ENCODE measurements at regions not wholly inside any gene's neighbourhood (a gene's known extent, or its start where the extent isn't known, plus 50 kb on each side); places are given as distances from the start of the nearest gene placed in this dataset.
"Not testable (repeated sequence)": the region's sequence is repeated elsewhere in the genome, so short reads cannot be mapped to it uniquely, and the experiment has no call there.

- Histone ChIP-seq H3K9ac (ENCODE audit: low read length) (no peak overlapping the region), H3K4me3 (ENCODE audit: insufficient read depth, low read length, poor library complexity, severe bottlenecking) (no peak overlapping the region), H2AFZ (ENCODE audit: low read depth, low read length, severe bottlenecking) (no peak overlapping the region), H3K9me2 (replicated peaks; ENCODE audit: insufficient read depth, low read length) (no peaks in the 10 kb centered on the region), H3K36me3 (ENCODE audit: low read length) (no peaks in the 10 kb centered on the region), H3K27ac (ENCODE audit: low read depth, low read length) (no peak overlapping the region), H3K27me3 (ENCODE audit: low read length) (no peaks in the 10 kb centered on the region), H4K20me1 (ENCODE audit: low read depth, low read length) (no peaks in the 10 kb centered on the region), H3K9me3 (ENCODE audit: insufficient read depth, low read length) (no peaks in the 10 kb centered on the region), H3K79me2 (ENCODE audit: insufficient read depth, low read length) (no peaks in the 10 kb centered on the region), H3K4me2 (ENCODE audit: low read depth, low read length, poor library complexity, severe bottlenecking) (no peak overlapping the region), H3F3A (ENCODE audit: insufficient read depth) (no peaks in the 10 kb centered on the region)
- TF ChIP-seq CTCF (IDR thresholded peaks at IDR 0.05; ENCODE audit: insufficient read depth, low read length, poor library complexity, severe bottlenecking) (no peak), EZH2phosphoT487 (conservative IDR thresholded peaks at IDR 0.05; ENCODE audit: low read length) (no peak)
Measured at GRCh38 chr17:72571813-72572396, 451.1 kb downstream of the SOX9 start.

GRCh38 chr17:72572604-72573491 is 452.0 kb downstream of the SOX9 start:
- no peak overlapping the region for H3K9ac ChIP-seq (ENCODE audit: low read length)
- TF ChIP-seq EZH2phosphoT487 (conservative IDR thresholded peaks at IDR 0.05; ENCODE audit: low read length) (no peak), CTCF (IDR thresholded peaks at IDR 0.05; ENCODE audit: insufficient read depth, low read length, poor library complexity, severe bottlenecking) (no peak)
- no peaks in the 10 kb centered on the region for H3K79me2 ChIP-seq (ENCODE audit: insufficient read depth, low read length)
- H3K9me3 ChIP-seq (ENCODE audit: insufficient read depth, low read length), result no peaks in the 10 kb centered on the region
- no peaks in the 10 kb centered on the region for H3K9me2 ChIP-seq (replicated peaks; ENCODE audit: insufficient read depth, low read length)
- H3K27ac ChIP-seq (ENCODE audit: low read depth, low read length), result no peak overlapping the region
- H3K4me2 ChIP-seq (ENCODE audit: low read depth, low read length, poor library complexity, severe bottlenecking), result no peak overlapping the region
- H2AFZ ChIP-seq (ENCODE audit: low read depth, low read length, severe bottlenecking), result no peak overlapping the region
- no peaks in the 10 kb centered on the region for H3K27me3 ChIP-seq (ENCODE audit: low read length)
- no peaks in the 10 kb centered on the region for H3K36me3 ChIP-seq (ENCODE audit: low read length)
- no peaks in the 10 kb centered on the region for H4K20me1 ChIP-seq (ENCODE audit: low read depth, low read length)
- H3K4me3 ChIP-seq (ENCODE audit: insufficient read depth, low read length, poor library complexity, severe bottlenecking), result no peak overlapping the region
- H3F3A ChIP-seq (ENCODE audit: insufficient read depth), result no peaks in the 10 kb centered on the region

DNA sequence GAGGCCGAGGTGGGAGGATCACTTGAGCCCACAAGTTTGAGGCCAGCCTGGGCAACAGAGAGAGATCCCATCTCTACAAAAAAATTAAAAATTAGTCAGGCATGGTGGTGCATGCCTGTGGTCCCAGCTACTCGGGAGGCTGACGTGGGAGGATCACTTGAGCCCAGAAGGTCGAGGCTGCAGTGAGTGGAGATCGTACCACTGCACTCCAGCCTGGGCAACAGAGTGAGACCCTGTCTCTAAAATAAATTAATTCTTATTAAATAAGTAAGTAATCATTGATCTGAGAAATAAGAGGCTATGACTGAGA is 452.6 kb downstream of the SOX9 start:
- not testable (repeated sequence) for H3K9me2 ChIP-seq (replicated peaks; ENCODE audit: insufficient read depth, low read length); H4K20me1 ChIP-seq (ENCODE audit: low read depth, low read length); H2AFZ ChIP-seq (ENCODE audit: low read depth, low read length, severe bottlenecking); H3K27me3 ChIP-seq (ENCODE audit: low read length); H3F3A ChIP-seq (ENCODE audit: insufficient read depth); H3K4me2 ChIP-seq (ENCODE audit: low read depth, low read length, poor library complexity, severe bottlenecking); H3K9ac ChIP-seq (ENCODE audit: low read length); H3K4me3 ChIP-seq (ENCODE audit: insufficient read depth, low read length, poor library complexity, severe bottlenecking); H3K27ac ChIP-seq (ENCODE audit: low read depth, low read length); H3K79me2 ChIP-seq (ENCODE audit: insufficient read depth, low read length); H3K9me3 ChIP-seq (ENCODE audit: insufficient read depth, low read length); H3K36me3 ChIP-seq (ENCODE audit: low read length)
